Coronary artery (tissue), 2 donors: ENCODE measurements at regions not wholly inside any gene's neighbourhood (a gene's known extent, or its start where the extent isn't known, plus 50 kb on each side); places are given as distances from the start of the nearest gene placed in this dataset.

Experiments
- DNase-seq: peaks from one replicate; pipeline ENCODE4 v3.0.0-alpha.2; 2017; ENCODE audit warnings: low spot score
- H3K27ac ChIP-seq, 2 donors: fragments of 200-600 bp; sonication (generic); one replicate each; pipeline ENCODE4 v1.5.1; 2016 to 2019
- H3K4me3 ChIP-seq: fragments of 200-600 bp; sonication (generic); 2 replicates; pipeline ENCODE4 v1.5.1; 2016; ENCODE audit warnings: mild to moderate bottlenecking, moderate library complexity
- CTCF ChIP-seq: fragments of 200-600 bp; sonication (generic); IDR thresholded peaks from one replicate; pipeline ENCODE4 v1.5.1; 2019; ENCODE audit warnings: antibody characterized with exemption

- DNase-seq: no peak
- Histone ChIP-seq H3K27ac (no peak overlapping the region), H3K4me3 (no peak overlapping the region)
- TF ChIP-seq CTCF: no peak
Observed at GRCh38 chr11:116409238-116409637, 363.5 kb downstream of the BUD13 start.

GRCh38 chr11:116406042-116406441 lies 366.7 kb downstream of the BUD13 start:
- no peak for DNase-seq
- no peak overlapping the region for H3K27ac ChIP-seq
- TF ChIP-seq CTCF: no peak
- no peak overlapping the region for H3K4me3 ChIP-seq

GRCh38 chr11:116404462-116404798 lies 368.4 kb downstream of the BUD13 start:
- Histone ChIP-seq H3K4me3 (no peak overlapping the region), H3K27ac (no peak overlapping the region)
- no peak for TF ChIP-seq CTCF
- no peak for DNase-seq

GRCh38 chr11:116403794-116404461 lies 368.9 kb downstream of the BUD13 start:
- Histone ChIP-seq H3K27ac (no peak overlapping the region), H3K4me3 (no peak overlapping the region)
- TF ChIP-seq CTCF: no peak
- DNase-seq: no peak

- H3K27ac ChIP-seq: no peak overlapping the region
Observed at GRCh38 chr11:116400081-116400480, 372.7 kb downstream of the BUD13 start.

GRCh38 chr11:116397602-116398084 lies 375.1 kb downstream of the BUD13 start:
- Histone ChIP-seq H3K27ac (no peak overlapping the region), H3K4me3 (no peak overlapping the region)
- no peak for DNase-seq
- TF ChIP-seq CTCF: no peak

More at GRCh38 chr11:116400081-116400480, 372.7 kb downstream of the BUD13 start:
- TF ChIP-seq CTCF: no peak
- H3K4me3 ChIP-seq: no peak overlapping the region
- no peak for DNase-seq

GRCh38 chr11:116396331-116396730 lies 376.5 kb downstream of the BUD13 start:
- no peak for TF ChIP-seq CTCF
- no peak for DNase-seq

More at GRCh38 chr11:116396331-116396730, 376.5 kb downstream of the BUD13 start:
- Histone ChIP-seq H3K27ac (no peak overlapping the region), H3K4me3 (no peak overlapping the region)
